ENCODE measurements at regions not wholly inside any gene's neighbourhood (a gene's known extent, or its start where the extent isn't known, plus 50 kb on each side); places are given as distances from the start of the nearest gene placed in this dataset.
A peak's percentile ranks its signal among the peaks of the same experiment; 100 is the strongest.
"Not testable (repeated sequence)": the region's sequence is repeated elsewhere in the genome, so short reads cannot be mapped to it uniquely, and the experiment has no call there.

DNA sequence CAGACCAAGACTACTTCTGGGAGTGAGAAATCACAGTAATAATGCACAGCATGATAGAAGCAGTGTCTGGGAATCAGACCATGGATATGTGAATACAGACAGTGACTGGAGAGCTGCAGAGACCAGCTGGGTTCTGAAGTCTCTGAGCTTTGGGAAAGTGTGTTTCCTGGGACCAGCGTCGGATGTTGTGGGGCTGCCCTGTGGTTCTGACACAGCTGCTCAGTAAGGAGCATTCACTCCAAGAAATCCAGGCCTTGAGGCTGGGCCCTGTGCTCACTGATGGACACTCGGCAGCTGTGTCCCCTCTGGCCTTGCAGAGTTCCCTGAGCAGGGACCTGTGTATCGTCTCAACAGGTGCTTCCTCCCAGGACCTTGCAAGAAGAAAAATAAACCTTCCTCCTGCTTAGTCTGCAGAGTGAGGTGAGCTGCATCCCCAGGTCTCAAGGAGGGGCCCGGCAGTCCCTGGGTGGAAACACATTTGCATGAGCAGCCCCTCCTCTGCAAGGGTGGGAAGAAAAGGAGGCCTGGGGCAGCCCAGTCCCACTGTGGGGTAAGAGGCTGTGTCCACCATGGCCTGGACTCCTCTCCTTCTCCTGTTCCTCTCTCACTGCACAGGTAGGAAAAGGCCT is 107.9 kb downstream of the VPREB1 start:
- H3K27ac Mint-ChIP-seq, result no peak overlapping the region
- H3K9me3 Mint-ChIP-seq, result no peaks in the 10 kb centered on the region
- H3K4me1 Mint-ChIP-seq (ENCODE audit: low read depth in 2 of 2), result peaks cover 4 to 5% of the 10 kb centered on the region in 2 donors
- DNase-seq (ENCODE audit: low spot score) (no peak), ATAC-seq (no peak)
- no peaks in the 10 kb centered on the region for H3K36me3 Mint-ChIP-seq
- H3K4me3 Mint-ChIP-seq, result no peak overlapping the region
- peaks cover 30% of the 10 kb centered on the region in 2 donors for H3K27me3 Mint-ChIP-seq

DNA sequence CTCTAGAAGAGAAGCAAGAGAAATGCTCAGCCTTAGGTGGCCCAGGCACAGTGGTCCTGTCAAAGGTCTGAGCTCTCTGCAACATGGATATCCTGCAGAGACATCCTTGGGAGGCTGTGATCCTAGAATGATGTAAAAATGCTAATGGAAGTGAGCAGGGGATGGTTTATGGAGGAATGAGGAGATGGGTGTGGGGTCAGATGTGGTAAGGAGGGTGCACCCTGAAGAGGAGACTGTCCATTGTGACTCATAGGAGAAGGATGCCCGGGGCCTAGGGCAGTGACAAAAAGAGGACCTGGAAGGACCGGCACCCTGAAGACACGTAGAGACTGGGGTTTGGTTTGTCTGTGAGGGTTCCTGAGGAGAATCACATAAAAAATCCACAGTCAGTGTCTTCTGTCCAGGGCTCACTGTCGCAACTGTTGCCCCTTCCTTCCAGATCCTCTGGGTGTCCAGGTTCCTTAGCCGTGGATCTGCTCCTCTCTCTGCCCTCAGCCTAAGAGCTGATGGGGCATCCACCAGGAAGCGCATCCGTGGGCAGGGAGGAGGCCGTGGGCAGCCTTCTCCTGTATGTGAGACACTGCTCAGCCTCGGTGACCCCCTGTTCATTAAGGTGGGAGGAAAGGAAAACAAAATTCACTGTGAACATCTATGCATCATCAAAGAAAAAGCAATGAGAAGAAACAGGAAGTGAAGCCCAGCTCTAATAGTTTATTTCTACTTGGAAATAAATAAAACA is 110.7 kb downstream of the VPREB1 start:
- Mint-ChIP-seq H3K36me3 (no peaks in the 10 kb centered on the region), H3K27me3 (peaks cover 25 to 37% of the 10 kb centered on the region in 2 donors), H3K27ac (no peak overlapping the region), H3K9me3 (no peaks in the 10 kb centered on the region), H3K4me3 (no peak overlapping the region), H3K4me1 (ENCODE audit: low read depth in 2 of 2) (peaks cover 4 to 5% of the 10 kb centered on the region in 2 donors)
- DNase-seq (ENCODE audit: low spot score) (no peak), ATAC-seq (no peak)

DNA sequence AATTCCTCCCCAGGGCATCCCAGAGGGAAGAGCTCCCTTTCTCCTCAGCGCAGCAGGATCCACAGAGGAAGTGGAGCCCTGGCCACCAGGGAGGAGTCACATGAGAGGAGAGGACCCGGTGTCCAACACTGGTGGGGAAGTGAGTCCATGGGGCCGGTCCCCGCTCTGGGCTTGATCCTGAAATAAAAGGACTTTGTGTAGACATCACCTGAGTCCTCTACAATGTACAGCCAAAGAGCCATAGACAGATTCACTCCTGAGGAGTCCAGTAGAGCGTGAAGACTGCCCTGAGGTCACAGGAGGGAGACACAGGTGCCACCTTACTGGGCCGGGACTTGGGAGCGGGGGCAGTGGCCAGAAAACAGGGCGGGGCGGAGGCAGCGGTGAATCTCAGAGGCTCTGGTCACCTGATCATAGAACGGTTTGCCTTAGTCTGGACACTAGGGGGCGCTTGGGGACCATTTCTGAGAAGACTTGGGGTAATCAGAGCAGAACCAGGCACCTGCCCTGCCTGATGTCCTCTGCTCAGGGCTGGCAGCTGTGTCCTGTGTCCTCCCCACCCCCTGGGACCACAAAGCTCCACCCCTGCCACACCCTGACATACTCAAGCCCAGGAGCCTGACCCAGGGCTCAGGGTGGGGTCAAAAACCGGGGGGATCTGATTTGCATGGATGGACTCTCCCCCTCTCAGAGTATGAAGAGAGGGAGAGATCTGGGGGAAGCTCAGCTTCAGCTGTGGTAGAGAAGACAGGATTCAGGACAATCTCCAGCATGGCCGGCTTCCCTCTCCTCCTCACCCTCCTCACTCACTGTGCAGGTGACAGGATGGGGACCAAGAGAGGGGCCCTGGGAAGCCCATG is 112.7 kb downstream of the VPREB1 start:
- Mint-ChIP-seq H3K4me1 (ENCODE audit: low read depth in 2 of 2) (peaks cover 4 to 5% of the 10 kb centered on the region in 2 donors), H3K27ac (no peak overlapping the region), H3K36me3 (no peaks in the 10 kb centered on the region), H3K9me3 (no peaks in the 10 kb centered on the region), H3K4me3 (peak overlapping the region; percentile 31), H3K27me3 (peaks cover 36 to 51% of the 10 kb centered on the region in 2 donors)
- DNase-seq (ENCODE audit: low spot score) (peak; percentile 68), ATAC-seq (peak; percentile 82 to 85)

DNA sequence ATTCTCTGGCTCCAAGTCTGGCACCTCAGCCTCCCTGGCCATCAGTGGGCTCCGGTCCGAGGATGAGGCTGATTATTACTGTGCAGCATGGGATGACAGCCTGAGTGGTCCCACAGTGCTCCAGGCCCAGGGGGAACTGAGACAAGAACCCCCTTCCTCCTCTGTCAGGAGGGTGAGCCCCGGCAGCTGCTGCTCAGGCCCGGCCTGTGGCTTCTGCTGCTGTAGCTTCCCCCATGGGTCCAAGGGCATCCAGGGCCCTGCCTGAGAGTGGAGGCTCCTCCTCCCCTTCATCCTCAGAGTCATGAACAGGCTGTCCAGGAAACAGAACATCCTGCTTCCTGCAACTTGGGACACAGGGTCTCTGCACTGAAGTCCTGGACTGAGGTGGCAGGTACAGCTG is 113.6 kb downstream of the VPREB1 start:
- no peak for DNase-seq (ENCODE audit: low spot score)
- Mint-ChIP-seq H3K27ac (no peak overlapping the region), H3K4me1 (ENCODE audit: low read depth in 2 of 2) (peaks cover 4 to 5% of the 10 kb centered on the region in 2 donors), H3K9me3 (no peaks in the 10 kb centered on the region), H3K27me3 (peaks cover 37 to 55% of the 10 kb centered on the region in 2 donors), H3K4me3 (no peak overlapping the region), H3K36me3 (no peaks in the 10 kb centered on the region)
- no peak for ATAC-seq

DNA sequence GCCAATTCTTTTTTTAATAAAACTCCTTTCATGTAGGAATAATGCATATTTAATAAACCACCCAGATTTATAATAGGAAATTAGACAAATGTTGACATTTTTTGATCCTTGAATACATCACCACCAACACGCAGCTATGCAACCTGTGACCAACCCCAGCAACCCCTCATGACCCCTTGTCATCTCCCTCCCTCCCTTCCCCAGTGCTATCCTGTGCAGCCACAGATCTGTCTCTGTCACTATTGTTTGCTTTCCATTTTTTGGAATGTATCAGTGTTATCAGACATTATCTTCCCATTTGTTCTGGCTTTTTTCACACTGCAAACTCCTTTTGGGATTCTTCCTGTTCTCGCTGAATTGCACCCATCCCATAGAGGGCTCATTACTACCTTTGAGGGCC is 114.1 kb downstream of the VPREB1 start:
- peaks cover 4 to 5% of the 10 kb centered on the region in 2 donors for H3K4me1 Mint-ChIP-seq (ENCODE audit: low read depth in 2 of 2)
- no peaks in the 10 kb centered on the region for H3K36me3 Mint-ChIP-seq
- H3K27ac Mint-ChIP-seq, result no peak overlapping the region
- H3K27me3 Mint-ChIP-seq, result peaks cover 35 to 50% of the 10 kb centered on the region in 2 donors
- H3K4me3 Mint-ChIP-seq, result no peak overlapping the region
- no peaks in the 10 kb centered on the region for H3K9me3 Mint-ChIP-seq
- ATAC-seq (no peak), DNase-seq (ENCODE audit: low spot score) (no peak)

DNA sequence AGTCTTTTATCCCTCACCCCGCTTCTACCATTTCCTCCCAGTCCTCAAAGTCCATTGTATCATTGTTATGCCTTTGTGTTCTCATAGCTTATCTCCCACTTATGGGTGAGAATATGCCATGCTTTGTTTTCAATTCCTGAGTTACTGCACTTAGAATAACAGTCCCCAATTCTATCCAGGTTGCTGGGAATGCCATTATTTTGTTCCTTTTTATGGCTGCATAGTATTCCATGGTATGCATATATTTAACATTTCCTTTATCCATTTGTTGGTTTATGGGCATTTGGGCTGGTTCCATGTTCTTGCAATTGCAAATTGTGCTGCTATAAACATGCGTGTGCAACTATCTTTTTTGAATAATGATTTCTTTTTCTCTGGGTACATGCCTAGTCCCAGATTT is 114.9 kb downstream of the VPREB1 start:
- DNase-seq (ENCODE audit: low spot score) (no peak), ATAC-seq (no peak)
- H3K36me3 Mint-ChIP-seq, result no peaks in the 10 kb centered on the region
- peaks cover 39 to 46% of the 10 kb centered on the region in 2 donors for H3K27me3 Mint-ChIP-seq
- no peak overlapping the region for H3K27ac Mint-ChIP-seq
- H3K4me1 Mint-ChIP-seq (ENCODE audit: low read depth in 2 of 2), result peaks cover 4 to 5% of the 10 kb centered on the region in 2 donors
- no peaks in the 10 kb centered on the region for H3K9me3 Mint-ChIP-seq
- no peak overlapping the region for H3K4me3 Mint-ChIP-seq

DNA sequence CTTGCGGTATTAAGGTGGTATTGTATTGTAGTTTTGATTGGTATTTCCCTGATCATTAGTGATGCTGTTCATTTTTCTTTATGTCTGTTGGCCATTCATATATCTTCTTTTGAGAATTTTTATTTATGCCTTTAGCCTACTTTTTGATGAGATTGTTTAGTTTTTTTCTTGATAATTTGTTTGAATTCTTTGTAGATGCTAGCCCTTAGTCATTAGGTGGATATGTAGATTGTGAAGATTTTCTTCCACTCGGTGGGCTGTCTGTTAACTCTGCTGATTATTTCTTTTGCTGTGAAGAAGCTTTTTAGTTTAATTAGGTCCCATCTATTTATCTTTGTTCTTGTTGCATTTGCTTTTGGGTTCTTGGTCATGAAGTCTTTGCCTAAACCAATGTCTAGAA is 115.4 kb downstream of the VPREB1 start:
- H3K4me1 Mint-ChIP-seq (ENCODE audit: low read depth in 2 of 2), result peaks cover 4 to 5% of the 10 kb centered on the region in 2 donors
- peaks cover 38 to 46% of the 10 kb centered on the region in 2 donors for H3K27me3 Mint-ChIP-seq
- no peak overlapping the region for H3K27ac Mint-ChIP-seq
- no peaks in the 10 kb centered on the region for H3K36me3 Mint-ChIP-seq
- H3K9me3 Mint-ChIP-seq, result no peaks in the 10 kb centered on the region
- no peak overlapping the region for H3K4me3 Mint-ChIP-seq
- ATAC-seq (no peak), DNase-seq (ENCODE audit: low spot score) (no peak)

DNA sequence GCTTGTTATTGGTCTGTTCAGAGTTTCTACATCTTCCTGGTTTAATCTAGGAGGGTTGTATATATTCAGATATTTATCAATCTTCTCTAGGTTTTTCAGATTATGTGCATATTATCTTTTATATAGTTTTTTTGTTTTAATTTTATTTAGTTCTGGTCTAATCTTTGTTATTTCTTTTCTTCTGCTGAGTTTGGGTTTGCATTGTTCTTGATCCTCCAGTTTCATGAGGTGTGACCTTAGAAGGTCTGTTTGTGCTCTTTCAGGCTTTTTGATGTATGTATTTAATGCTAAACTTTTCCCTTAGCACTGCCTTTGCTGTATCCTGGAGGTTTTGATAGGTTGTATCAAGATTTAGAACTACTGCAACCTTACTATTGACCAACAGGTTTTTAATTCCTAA is 117.7 kb downstream of the VPREB1 start:
- DNase-seq (ENCODE audit: low spot score), result no peak

DNA sequence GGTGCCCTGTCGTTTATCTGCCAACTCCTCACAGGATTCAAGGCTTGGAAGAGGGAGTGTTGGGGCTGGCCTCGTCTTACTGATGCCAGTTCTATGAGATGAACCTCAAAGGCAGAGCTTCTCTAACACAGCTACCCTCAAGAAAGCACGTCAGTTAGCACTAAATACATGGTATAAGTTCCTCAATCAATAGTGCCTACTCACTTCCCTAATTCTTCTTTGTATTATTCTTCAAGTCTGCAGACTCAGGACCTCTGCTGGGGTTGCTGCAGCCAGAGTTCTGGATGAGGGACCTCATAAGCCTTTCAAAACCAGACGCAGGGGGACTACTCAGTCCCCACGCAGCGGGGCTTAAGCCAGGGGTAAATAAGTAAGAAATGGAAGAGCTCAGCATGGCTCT is 118.3 kb downstream of the VPREB1 start:
- no peak overlapping the region for H3K27ac Mint-ChIP-seq
- no peaks in the 10 kb centered on the region for H3K4me1 Mint-ChIP-seq (ENCODE audit: low read depth in 2 of 2)
- H3K36me3 Mint-ChIP-seq, result no peaks in the 10 kb centered on the region
- DNase-seq (ENCODE audit: low spot score) (no peak), ATAC-seq (no peak)
- no peaks in the 10 kb centered on the region for H3K9me3 Mint-ChIP-seq
- peaks cover 39 to 59% of the 10 kb centered on the region in 2 donors for H3K27me3 Mint-ChIP-seq
- H3K4me3 Mint-ChIP-seq, result no peak overlapping the region

More for the DNA sequence above, 117.7 kb downstream of the VPREB1 start:
- H3K4me3 Mint-ChIP-seq, result no peak overlapping the region
- no peak for ATAC-seq
- peaks cover 39 to 59% of the 10 kb centered on the region in 2 donors for H3K27me3 Mint-ChIP-seq
- no peak overlapping the region for H3K27ac Mint-ChIP-seq
- H3K36me3 Mint-ChIP-seq, result no peaks in the 10 kb centered on the region
- no peaks in the 10 kb centered on the region for H3K4me1 Mint-ChIP-seq (ENCODE audit: low read depth in 2 of 2)
- no peaks in the 10 kb centered on the region for H3K9me3 Mint-ChIP-seq

DNA sequence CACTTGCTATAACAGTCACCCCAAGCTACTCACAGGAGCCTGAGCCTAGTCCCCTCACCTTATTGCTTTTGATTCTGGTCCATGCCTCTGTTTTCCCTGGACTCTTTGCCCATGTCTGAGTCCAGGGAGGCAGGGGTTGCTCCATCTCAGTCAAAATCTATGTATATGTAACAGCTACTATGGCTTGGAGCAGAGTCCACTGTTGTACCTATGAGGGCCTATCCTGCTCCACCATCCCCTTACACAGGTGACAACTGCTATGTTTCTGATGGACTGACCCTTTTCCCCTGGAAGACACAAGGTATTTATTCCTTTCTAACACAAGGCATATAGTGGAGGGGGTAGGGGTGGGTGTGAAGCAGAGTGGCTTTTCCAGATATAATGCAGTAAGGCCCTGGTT is 119.6 kb downstream of the VPREB1 start:
- no peak for DNase-seq (ENCODE audit: low spot score)
- Mint-ChIP-seq H3K27ac (no peak overlapping the region), H3K4me1 (ENCODE audit: low read depth in 2 of 2) (no peaks in the 10 kb centered on the region), H3K36me3 (no peaks in the 10 kb centered on the region), H3K27me3 (peaks cover 33 to 54% of the 10 kb centered on the region in 2 donors), H3K9me3 (no peaks in the 10 kb centered on the region), H3K4me3 (no peak overlapping the region)
- ATAC-seq, result no peak

DNA sequence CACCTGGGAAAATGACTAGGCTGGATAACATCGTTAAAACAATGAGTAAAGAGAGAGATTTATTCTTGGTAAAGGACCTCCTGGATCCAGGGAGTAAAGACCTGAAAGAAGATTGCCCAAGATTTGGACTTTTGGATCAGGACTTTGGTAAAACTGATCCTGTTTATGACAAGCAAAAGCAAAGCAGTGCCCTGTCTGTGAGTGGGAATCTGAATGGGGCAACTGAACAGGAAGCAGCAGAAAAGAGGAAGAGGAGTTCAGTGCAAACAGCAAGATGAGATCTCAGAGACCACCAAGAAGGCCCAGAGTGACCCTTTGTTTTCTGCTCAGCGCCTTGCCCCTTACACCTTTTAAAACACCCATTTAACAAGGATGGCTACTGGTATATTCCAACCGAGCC is 122.0 kb downstream of the VPREB1 start:
- no peak for DNase-seq (ENCODE audit: low spot score)
- Mint-ChIP-seq H3K27me3 (peaks cover 26 to 51% of the 10 kb centered on the region in 2 donors), H3K9me3 (no peaks in the 10 kb centered on the region), H3K27ac (no peak overlapping the region), H3K4me1 (ENCODE audit: low read depth in 2 of 2) (no peaks in the 10 kb centered on the region), H3K36me3 (no peaks in the 10 kb centered on the region), H3K4me3 (no peak overlapping the region)
- no peak for ATAC-seq

DNA sequence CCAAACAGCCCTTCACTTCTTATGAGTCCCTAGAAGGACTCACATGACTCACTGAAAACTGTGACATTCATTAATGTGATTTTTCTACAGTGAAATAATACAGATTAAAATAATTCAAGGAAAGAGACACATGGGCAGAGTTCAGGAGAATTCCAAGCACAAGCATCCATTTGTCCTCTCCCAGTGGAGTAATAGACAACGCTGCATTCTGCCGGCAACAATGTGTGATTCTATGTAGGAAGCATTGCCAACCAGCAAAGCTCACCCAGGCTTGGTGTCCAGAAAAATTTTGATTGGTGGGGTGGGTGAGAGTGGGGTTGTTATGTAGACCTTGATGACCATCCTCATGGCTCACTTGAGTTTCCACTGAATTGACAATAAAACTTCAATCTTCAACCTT is 123.9 kb downstream of the VPREB1 start:
- no peak for DNase-seq (ENCODE audit: low spot score)
- H3K4me1 Mint-ChIP-seq (ENCODE audit: low read depth in 2 of 2), result no peaks in the 10 kb centered on the region
- no peak overlapping the region for H3K27ac Mint-ChIP-seq
- ATAC-seq, result no peak
- H3K4me3 Mint-ChIP-seq, result no peak overlapping the region
- no peaks in the 10 kb centered on the region for H3K9me3 Mint-ChIP-seq
- peaks cover 32 to 55% of the 10 kb centered on the region in 2 donors for H3K27me3 Mint-ChIP-seq
- H3K36me3 Mint-ChIP-seq, result no peaks in the 10 kb centered on the region

DNA sequence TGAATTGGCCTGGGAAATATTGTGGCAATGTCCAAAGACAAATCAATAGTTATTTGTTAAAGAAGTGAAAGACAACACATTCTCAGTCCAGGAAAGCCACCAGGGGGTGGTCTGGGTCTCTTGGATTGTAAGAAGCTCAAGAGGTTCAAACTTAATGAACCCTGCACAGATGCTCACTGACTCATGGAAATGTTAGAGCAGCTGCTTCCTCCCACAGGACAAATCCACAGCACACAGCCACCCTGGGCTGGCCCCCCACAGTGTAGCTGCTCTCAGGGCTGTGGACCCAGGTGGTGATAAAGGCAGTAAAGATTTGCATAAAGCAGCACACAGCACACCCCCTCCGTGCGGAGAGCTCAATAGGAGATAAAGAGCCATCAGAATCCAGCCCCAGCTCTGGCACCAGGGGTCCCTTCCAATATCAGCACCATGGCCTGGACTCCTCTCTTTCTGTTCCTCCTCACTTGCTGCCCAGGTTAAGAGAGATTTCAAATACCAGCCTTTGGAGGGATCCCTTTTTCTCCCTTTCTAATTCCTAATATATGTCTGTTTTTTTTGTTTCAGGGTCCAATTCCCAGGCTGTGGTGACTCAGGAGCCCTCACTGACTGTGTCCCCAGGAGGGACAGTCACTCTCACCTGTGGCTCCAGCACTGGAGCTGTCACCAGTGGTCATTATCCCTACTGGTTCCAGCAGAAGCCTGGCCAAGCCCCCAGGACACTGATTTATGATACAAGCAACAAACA is 124.8 kb downstream of the VPREB1 start:
- peak in 1 of 2 donors; percentile 41 for ATAC-seq
- H3K27ac Mint-ChIP-seq; H3K36me3 Mint-ChIP-seq; H3K4me1 Mint-ChIP-seq (ENCODE audit: low read depth in 2 of 2); H3K9me3 Mint-ChIP-seq; H3K4me3 Mint-ChIP-seq; DNase-seq (ENCODE audit: low spot score): not testable (repeated sequence)
- H3K27me3 Mint-ChIP-seq, result peaks cover 30 to 63% of the 10 kb centered on the region in 2 donors
